HG03558 (cell line): ENCODE measurements at regions not wholly inside any gene's neighbourhood (a gene's known extent, or its start where the extent isn't known, plus 50 kb on each side); places are given as distances from the start of the nearest gene placed in this dataset.

Experiments
- ATAC-seq: cut with Tn5 transposase; IDR thresholded peaks from one replicate; pipeline ENCODE4 v1.9.1; 2021; ENCODE audit warnings: moderate number of reproducible peaks; ENCODE audit not compliant: unreplicated experiment; ENCODE audit errors: extremely low read depth

DNA sequence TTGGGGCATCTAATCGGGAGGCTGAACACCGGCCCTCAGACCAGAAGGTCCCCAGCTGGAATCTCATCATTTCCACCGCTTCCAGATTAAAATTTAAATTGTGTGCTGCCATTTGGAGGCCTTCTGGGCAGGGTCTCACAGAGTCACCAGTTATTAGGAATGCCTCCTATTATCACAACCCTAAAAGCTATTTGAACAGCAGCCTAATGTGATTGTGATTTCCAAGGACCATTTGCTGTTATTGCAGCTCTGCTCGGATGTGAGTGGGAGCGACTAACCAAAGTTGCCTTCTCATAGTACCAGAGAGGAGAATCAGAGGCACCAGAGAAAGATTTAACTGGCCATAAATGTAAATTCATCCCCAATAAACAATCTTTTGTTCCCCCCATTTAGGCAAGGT is 277.3 kb downstream of the RNF144B start:
- no peak for ATAC-seq

GRCh38 chr6:18667612-18668011 is 280.5 kb downstream of the RNF144B start:
- no peak for ATAC-seq

DNA sequence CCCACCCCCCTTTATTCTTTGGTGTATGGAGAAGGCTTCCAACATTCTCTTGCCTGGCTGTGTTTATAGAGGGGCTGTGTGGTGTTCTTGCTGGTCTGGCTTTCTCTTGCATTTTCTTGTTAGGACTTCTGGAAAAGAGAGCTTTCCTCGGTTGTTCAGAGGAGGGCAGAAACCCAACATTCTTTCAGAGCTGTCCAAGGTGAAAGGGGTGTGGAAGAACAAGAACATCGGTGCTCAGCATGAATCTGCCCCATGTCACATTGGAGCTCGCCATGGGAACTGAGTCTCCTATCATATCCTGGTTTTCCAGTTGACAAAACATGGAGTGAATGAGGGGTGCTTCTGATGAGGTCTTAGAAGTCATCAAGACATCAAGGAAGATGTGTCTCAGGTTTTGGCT is 281.8 kb downstream of the RNF144B start:
- no peak for ATAC-seq

- ATAC-seq = no peak
These were observed 285.7 kb downstream of the RNF144B start for GRCh38 chr6:18672852-18673251.

GRCh38 chr6:18674346-18674745 is 287.2 kb downstream of the RNF144B start:
- no peak for ATAC-seq

GRCh38 chr6:18675881-18676280 is 288.7 kb downstream of the RNF144B start:
- no peak for ATAC-seq

DNA sequence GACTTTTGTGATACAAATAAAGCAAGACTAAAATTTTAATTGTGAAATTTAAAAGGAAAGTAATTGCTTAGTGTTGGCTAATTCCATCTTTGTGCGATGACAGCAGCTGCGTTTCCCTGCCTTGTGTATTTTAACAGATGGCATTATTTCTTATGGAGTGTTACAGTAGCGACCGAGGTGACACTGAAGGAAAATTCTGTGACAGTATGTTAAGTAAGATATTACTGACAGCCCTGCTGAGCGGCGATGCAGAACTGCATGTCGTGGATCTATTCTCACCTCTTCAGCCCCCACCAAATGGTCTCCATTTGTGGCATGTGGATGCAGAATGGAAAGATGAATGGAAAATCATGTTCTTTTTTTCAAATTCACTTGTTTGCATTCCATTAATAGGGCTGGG is 289.4 kb downstream of the RNF144B start:
- ATAC-seq = no peak

GRCh38 chr6:18680842-18681241 is 293.7 kb downstream of the RNF144B start:
- ATAC-seq = no peak

DNA sequence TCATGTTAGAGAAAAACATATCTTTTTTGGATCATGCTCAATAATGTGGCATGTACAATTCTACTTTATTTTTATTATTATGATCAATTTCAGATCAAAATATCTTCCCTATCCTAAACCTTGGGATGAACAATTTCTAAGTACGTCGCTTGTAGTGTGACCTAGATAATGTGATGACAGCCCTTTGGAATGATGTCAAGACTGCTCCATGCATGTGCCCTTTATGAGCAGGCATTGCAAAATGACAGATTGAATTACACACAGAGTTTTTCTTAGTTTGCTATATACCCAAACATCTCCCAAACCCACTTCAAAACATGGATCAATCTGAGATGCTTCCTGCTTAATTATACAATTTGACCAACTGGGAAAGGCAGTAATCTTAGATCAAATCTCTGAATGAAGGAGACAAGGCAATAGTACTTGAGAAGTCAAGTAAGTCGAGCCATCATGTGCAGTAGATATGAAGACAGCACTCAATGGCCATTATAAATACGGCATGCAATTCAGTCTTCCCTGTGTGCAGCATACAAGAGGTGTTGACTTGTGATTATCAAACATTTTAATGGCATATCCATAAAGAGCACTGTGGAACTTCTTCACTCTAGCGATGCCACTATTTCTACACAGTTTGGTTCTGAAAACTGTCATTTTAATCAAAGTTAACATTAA is 294.8 kb downstream of the RNF144B start:
- ATAC-seq = no peak

GRCh38 chr6:18684343-18684742 is 297.2 kb downstream of the RNF144B start:
- no peak for ATAC-seq

GRCh38 chr6:18692929-18693685 is 306.0 kb downstream of the RNF144B start:
- ATAC-seq = no peak

DNA sequence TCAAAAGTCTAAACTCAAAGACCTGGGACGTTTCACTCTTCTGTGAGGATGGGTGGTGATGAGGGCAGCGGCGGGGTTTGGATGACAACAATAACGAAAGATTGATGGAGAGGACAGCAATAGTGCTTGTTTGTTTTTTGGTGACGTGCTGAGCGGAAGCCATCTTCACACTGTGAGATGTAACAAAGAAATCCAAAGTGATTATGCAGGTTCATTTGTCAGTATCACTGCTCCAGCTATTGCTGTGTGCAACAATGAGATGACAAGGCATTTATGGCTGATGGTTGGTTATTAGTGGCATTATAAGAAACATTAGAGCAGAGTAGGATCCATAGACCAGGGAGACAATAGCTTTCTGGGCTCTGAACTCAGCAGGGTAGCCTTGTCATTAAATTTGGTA is 306.7 kb downstream of the RNF144B start:
- ATAC-seq = no peak

- ATAC-seq = no peak
These were observed 316.4 kb downstream of the RNF144B start for GRCh38 chr6:18703546-18703945.

DNA sequence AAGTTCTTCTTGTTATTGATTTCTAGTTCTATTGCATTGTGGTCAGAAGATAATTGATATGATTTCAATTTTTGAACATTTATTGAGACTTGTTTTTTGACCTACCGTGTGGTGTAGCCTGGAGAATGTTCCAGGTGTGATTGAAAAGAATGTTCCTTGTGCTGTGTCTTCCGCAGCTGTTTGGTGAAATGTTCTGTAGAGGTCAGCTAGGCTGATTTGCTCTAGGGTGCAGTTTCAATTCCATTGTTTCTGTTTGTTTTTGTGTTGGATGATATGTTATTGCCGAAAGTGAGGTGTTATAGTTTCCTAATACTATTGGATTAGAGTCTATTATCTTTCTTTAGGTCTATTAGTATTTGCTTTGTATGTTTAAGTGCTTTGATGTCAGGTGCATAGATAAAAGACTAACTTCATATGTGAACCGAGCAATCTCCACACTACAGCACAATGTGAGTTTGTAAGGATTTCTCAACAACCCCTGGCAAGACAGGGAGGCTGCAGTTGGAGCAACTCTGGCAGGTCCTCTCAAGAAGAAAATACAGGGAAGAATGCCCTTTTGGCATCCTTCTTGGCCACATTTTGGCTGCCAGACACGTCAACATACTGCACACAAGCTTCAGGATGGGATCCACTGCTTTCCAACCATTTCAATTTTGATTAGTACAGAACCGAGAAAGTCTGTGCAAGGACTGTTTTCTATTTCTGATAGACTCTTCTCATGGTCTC is 320.7 kb downstream of the RNF144B start:
- ATAC-seq = no peak

GRCh38 chr6:18712595-18712994 is 325.4 kb downstream of the RNF144B start:
- no peak for ATAC-seq

- ATAC-seq = no peak
These were observed 332.9 kb downstream of the RNF144B start for GRCh38 chr6:18720075-18720474.

- ATAC-seq = no peak
These were observed 336.9 kb downstream of the RNF144B start for GRCh38 chr6:18724056-18724455.

DNA sequence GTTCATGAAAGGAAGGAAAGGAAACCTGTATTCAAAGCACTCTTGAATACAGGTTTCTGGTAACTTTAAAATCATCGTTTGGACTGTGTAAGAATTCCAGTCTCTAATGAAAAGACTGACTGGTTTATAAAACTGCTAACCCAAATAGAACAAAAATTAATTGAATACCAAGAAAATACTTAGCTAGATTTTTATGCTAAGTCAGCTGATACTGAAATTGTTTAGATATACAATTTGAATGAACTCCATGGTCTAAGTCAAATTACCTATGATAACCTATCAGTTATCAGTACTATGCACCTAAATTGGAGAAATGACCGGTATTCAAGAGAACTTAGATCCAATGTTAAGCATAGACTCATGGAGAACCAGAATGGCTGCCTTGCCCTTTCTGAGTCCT is 338.3 kb downstream of the RNF144B start:
- no peak for ATAC-seq

GRCh38 chr6:18733921-18734550 is 346.9 kb downstream of the RNF144B start:
- ATAC-seq = no peak

DNA sequence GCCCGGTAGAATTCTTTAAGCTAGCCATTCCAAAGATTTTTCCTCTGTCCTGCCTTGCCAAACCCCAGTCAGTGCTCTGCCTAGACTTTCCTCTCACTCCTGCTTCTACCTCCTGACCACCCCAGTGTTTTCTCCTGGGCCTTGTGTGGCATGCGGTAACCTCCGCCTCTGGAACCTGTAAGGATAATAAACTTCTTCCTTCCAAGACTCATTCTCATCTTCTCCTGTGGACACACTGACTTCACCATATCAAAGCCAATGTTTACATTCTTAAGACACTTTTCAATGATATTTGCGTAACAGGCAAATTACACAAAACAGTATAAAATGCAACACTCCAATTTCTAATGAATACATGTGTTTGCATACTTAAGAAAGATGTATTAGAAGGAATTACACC is 354.6 kb downstream of the RNF144B start:
- ATAC-seq = no peak

- ATAC-seq = no peak
These were observed 355.3 kb downstream of the RNF144B start for GRCh38 chr6:18742406-18742805.
